Uterus (tissue), 2 donors: ENCODE measurements at regions not wholly inside any gene's neighbourhood (a gene's known extent, or its start where the extent isn't known, plus 50 kb on each side); places are given as distances from the start of the nearest gene placed in this dataset.

ENCODE experiments used
- POLR2A ChIP-seq, 2 donors: fragments of 450-650 bp; IDR thresholded peaks; one replicate each; pipeline ENCODE4 v1.6.1; 2016; ENCODE audit warnings: antibody characterized with exemption in 2 of 2, mild to moderate bottlenecking in 1 of 2, moderate library complexity in 1 of 2
- TF ChIP-seq, protein P1 (sequence below), 4 experiments: fragments of 200-600 bp in 2 of 4; fragments of 450-650 bp in 2 of 4; sonication (generic) in 2 of 4; IDR thresholded peaks; one replicate each; pipeline ENCODE4 v1.5.1; 2016 to 2019; ENCODE audit warnings: antibody characterized with exemption in 4 of 4, mild to moderate bottlenecking in 2 of 4, moderate library complexity in 1 of 4

DNA sequence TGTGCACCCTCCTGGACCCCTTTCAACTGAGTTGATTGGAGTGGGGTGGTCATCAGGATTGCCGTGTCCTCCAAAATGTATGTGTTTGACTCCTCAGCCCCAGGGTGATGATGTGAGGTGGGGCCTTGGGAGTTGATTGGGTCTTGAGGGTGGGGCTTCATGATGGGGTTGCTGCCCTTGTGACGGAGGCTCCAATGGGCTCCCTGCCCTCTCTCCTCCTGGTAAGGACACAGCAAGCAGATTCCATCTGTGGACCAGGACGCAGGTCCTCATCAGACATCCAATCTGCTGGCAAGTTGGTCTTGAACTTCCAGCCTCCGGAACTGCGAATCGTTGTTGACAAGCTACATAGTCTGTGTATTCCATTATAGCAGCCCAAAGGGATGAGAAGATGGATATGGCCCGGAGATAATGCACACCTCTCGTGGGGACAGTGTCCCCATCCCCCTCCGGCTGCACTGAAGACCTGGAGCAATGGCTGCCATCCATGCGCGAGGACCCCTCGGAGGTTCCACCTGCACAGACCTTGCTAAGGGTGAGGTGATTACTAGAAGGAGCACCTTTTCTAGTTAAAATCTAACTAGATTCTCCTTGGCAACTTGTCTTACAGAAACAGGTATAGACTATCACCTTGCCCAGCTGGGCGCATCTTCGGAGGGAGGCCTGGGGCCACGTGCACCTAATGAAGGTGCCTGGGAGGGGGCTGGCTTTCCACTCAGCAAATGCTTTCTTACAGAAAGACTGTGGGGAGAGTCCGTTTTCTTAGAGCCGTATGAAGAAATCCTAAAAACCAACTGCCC, 75.7 kb upstream of the IRX4 start:
- TF ChIP-seq, protein P1, sequence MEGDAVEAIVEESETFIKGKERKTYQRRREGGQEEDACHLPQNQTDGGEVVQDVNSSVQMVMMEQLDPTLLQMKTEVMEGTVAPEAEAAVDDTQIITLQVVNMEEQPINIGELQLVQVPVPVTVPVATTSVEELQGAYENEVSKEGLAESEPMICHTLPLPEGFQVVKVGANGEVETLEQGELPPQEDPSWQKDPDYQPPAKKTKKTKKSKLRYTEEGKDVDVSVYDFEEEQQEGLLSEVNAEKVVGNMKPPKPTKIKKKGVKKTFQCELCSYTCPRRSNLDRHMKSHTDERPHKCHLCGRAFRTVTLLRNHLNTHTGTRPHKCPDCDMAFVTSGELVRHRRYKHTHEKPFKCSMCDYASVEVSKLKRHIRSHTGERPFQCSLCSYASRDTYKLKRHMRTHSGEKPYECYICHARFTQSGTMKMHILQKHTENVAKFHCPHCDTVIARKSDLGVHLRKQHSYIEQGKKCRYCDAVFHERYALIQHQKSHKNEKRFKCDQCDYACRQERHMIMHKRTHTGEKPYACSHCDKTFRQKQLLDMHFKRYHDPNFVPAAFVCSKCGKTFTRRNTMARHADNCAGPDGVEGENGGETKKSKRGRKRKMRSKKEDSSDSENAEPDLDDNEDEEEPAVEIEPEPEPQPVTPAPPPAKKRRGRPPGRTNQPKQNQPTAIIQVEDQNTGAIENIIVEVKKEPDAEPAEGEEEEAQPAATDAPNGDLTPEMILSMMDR (IDR thresholded peaks at IDR 0.05): no peak
- no peak for TF ChIP-seq POLR2A (IDR thresholded peaks at IDR 0.05)
